ENCODE measurements at regions not wholly inside any gene's neighbourhood (a gene's known extent, or its start where the extent isn't known, plus 50 kb on each side); places are given as distances from the start of the nearest gene placed in this dataset.

GRCh38 chr2:58410549-58410948 lies 169.4 kb upstream of the FANCL start:
- no peak for TF ChIP-seq CTCF (IDR thresholded peaks at IDR 0.05; ENCODE audit: insufficient read depth, low read length)
- TF ChIP-seq POLR2AphosphoS5 (IDR thresholded peaks at IDR 0.05; ENCODE audit: low read depth), result no peak

All from HL-60 (cell line).